Stimulated activated CD4-positive, alpha-beta T cell treated with anti-CD3 and anti-CD28 coated beads, Interleukin-4, amount 100 ng/mL, for 48 hours (primary cell): ENCODE measurements at regions not wholly inside any gene's neighbourhood (a gene's known extent, or its start where the extent isn't known, plus 50 kb on each side); places are given as distances from the start of the nearest gene placed in this dataset.

Experiments
- DNase-seq, 2 donors: peaks; one replicate each; pipeline ENCODE4 v3.0.0-alpha.2; 2020; ENCODE audit warnings: low read depth in 2 of 2

GRCh38 chr6:140601021-140601808 is 1226.8 kb upstream of the CITED2 start:
- no peak for DNase-seq

- DNase-seq: no peak
These were observed 1225.5 kb upstream of the CITED2 start for GRCh38 chr6:140599916-140600315.

- no peak for DNase-seq
These were observed 1222.7 kb upstream of the CITED2 start for GRCh38 chr6:140597181-140597580.

- DNase-seq: no peak
These were observed 1220.3 kb upstream of the CITED2 start for GRCh38 chr6:140594806-140595128.

GRCh38 chr6:140592877-140593276 is 1218.4 kb upstream of the CITED2 start:
- DNase-seq: no peak

- no peak for DNase-seq
These were observed 1216.2 kb upstream of the CITED2 start for GRCh38 chr6:140590641-140591040.

- no peak for DNase-seq
These were observed 1212.1 kb upstream of the CITED2 start for GRCh38 chr6:140586426-140587061.

GRCh38 chr6:140581601-140582000 is 1207.2 kb upstream of the CITED2 start:
- DNase-seq: no peak

GRCh38 chr6:140579918-140580317 is 1205.5 kb upstream of the CITED2 start:
- DNase-seq: no peak

- DNase-seq: no peak
These were observed 1201.6 kb upstream of the CITED2 start for GRCh38 chr6:140576004-140576555.

- no peak for DNase-seq
These were observed 1198.4 kb upstream of the CITED2 start for GRCh38 chr6:140572867-140573266.

GRCh38 chr6:140572129-140572528 is 1197.7 kb upstream of the CITED2 start:
- no peak for DNase-seq

GRCh38 chr6:140571145-140571544 is 1196.7 kb upstream of the CITED2 start:
- no peak for DNase-seq

- DNase-seq: no peak
These were observed 1193.0 kb upstream of the CITED2 start for GRCh38 chr6:140567466-140567865.

- no peak for DNase-seq
These were observed 1192.4 kb upstream of the CITED2 start for GRCh38 chr6:140566781-140567277.

GRCh38 chr6:140563728-140564127 is 1189.3 kb upstream of the CITED2 start:
- DNase-seq: no peak

- DNase-seq: no peak
These were observed 1187.3 kb upstream of the CITED2 start for GRCh38 chr6:140561701-140562100.

GRCh38 chr6:140560671-140561070 is 1186.2 kb upstream of the CITED2 start:
- no peak for DNase-seq

GRCh38 chr6:140559458-140559857 is 1185.0 kb upstream of the CITED2 start:
- no peak for DNase-seq

GRCh38 chr6:140554421-140554820 is 1180.0 kb upstream of the CITED2 start:
- DNase-seq: no peak

- no peak for DNase-seq
These were observed 1173.9 kb upstream of the CITED2 start for GRCh38 chr6:140548366-140548765.

- DNase-seq: no peak
These were observed 1172.2 kb upstream of the CITED2 start for GRCh38 chr6:140546640-140547039.

- no peak for DNase-seq
These were observed 1170.0 kb upstream of the CITED2 start for GRCh38 chr6:140544431-140544830.
